ENCODE measurements at regions not wholly inside any gene's neighbourhood (a gene's known extent, or its start where the extent isn't known, plus 50 kb on each side); places are given as distances from the start of the nearest gene placed in this dataset.

GRCh38 chr10:128281861-128282260 lies 155.6 kb upstream of the MKI67 start:
- H3K4me1 ChIP-seq (ENCODE audit: insufficient read depth, poor library complexity, severe bottlenecking), result peaks cover 3% of the 10 kb centered on the region
- TF ChIP-seq CTCF (IDR thresholded peaks at IDR 0.05; ENCODE audit: poor library complexity, severe bottlenecking), result no peak
- no peak overlapping the region for H3K4me3 ChIP-seq (ENCODE audit: severe bottlenecking)
- no peaks in the 10 kb centered on the region for H3K9me3 ChIP-seq (ENCODE audit: severe bottlenecking)
- H3K27me3 ChIP-seq (ENCODE audit: insufficient read depth, poor library complexity, severe bottlenecking), result peaks cover 7% of the 10 kb centered on the region
- H3K27ac ChIP-seq (ENCODE audit: poor library complexity, severe bottlenecking), result no peak overlapping the region
- DNase-seq (ENCODE audit: low spot score) (no peak), ATAC-seq (ENCODE audit: low read depth) (no peak)
- H3K36me3 ChIP-seq (ENCODE audit: low read depth), result no peaks in the 10 kb centered on the region

GRCh38 chr10:128286141-128286761 lies 160.0 kb upstream of the MKI67 start:
- H3K4me3 ChIP-seq (ENCODE audit: severe bottlenecking), result no peak overlapping the region
- no peaks in the 10 kb centered on the region for H3K4me1 ChIP-seq (ENCODE audit: insufficient read depth, poor library complexity, severe bottlenecking)
- H3K27me3 ChIP-seq (ENCODE audit: insufficient read depth, poor library complexity, severe bottlenecking), result peaks cover 18% of the 10 kb centered on the region
- no peak for DNase-seq (ENCODE audit: low spot score)
- H3K9me3 ChIP-seq (ENCODE audit: severe bottlenecking), result no peaks in the 10 kb centered on the region
- TF ChIP-seq CTCF (IDR thresholded peaks at IDR 0.05; ENCODE audit: poor library complexity, severe bottlenecking), result no peak
- H3K36me3 ChIP-seq (ENCODE audit: low read depth), result no peaks in the 10 kb centered on the region
- ATAC-seq (ENCODE audit: low read depth), result no peak; the same call in 2 of the 3 replicates
- no peak overlapping the region for H3K27ac ChIP-seq (ENCODE audit: poor library complexity, severe bottlenecking)

- H3K4me1 ChIP-seq (ENCODE audit: insufficient read depth, poor library complexity, severe bottlenecking), result no peaks in the 10 kb centered on the region
- H3K27ac ChIP-seq (ENCODE audit: poor library complexity, severe bottlenecking), result no peak overlapping the region
- H3K27me3 ChIP-seq (ENCODE audit: insufficient read depth, poor library complexity, severe bottlenecking), result peaks cover 18% of the 10 kb centered on the region
- H3K9me3 ChIP-seq (ENCODE audit: severe bottlenecking), result no peaks in the 10 kb centered on the region
- TF ChIP-seq CTCF (IDR thresholded peaks at IDR 0.05; ENCODE audit: poor library complexity, severe bottlenecking), result no peak
- no peak for ATAC-seq (ENCODE audit: low read depth)
- H3K36me3 ChIP-seq (ENCODE audit: low read depth), result no peaks in the 10 kb centered on the region
- DNase-seq (ENCODE audit: low spot score), result no peak
- no peak overlapping the region for H3K4me3 ChIP-seq (ENCODE audit: severe bottlenecking)
Measured at GRCh38 chr10:128286762-128287500, 160.7 kb upstream of the MKI67 start.

- no peaks in the 10 kb centered on the region for H3K4me1 ChIP-seq (ENCODE audit: insufficient read depth, poor library complexity, severe bottlenecking)
- H3K27ac ChIP-seq (ENCODE audit: poor library complexity, severe bottlenecking), result no peak overlapping the region
- DNase-seq (ENCODE audit: low spot score) (no peak), ATAC-seq (ENCODE audit: low read depth) (no peak)
- peaks cover 18% of the 10 kb centered on the region for H3K27me3 ChIP-seq (ENCODE audit: insufficient read depth, poor library complexity, severe bottlenecking)
- TF ChIP-seq CTCF (IDR thresholded peaks at IDR 0.05; ENCODE audit: poor library complexity, severe bottlenecking), result no peak
- H3K36me3 ChIP-seq (ENCODE audit: low read depth), result no peaks in the 10 kb centered on the region
- no peak overlapping the region for H3K4me3 ChIP-seq (ENCODE audit: severe bottlenecking)
- H3K9me3 ChIP-seq (ENCODE audit: severe bottlenecking), result no peaks in the 10 kb centered on the region
Measured at GRCh38 chr10:128287921-128288320, 161.7 kb upstream of the MKI67 start.

GRCh38 chr10:128289621-128290020 lies 163.4 kb upstream of the MKI67 start:
- no peak overlapping the region for H3K27ac ChIP-seq (ENCODE audit: poor library complexity, severe bottlenecking)
- DNase-seq (ENCODE audit: low spot score) (no peak), ATAC-seq (ENCODE audit: low read depth) (no peak)
- no peaks in the 10 kb centered on the region for H3K36me3 ChIP-seq (ENCODE audit: low read depth)
- no peaks in the 10 kb centered on the region for H3K4me1 ChIP-seq (ENCODE audit: insufficient read depth, poor library complexity, severe bottlenecking)
- no peak overlapping the region for H3K4me3 ChIP-seq (ENCODE audit: severe bottlenecking)
- peaks cover 18% of the 10 kb centered on the region for H3K27me3 ChIP-seq (ENCODE audit: insufficient read depth, poor library complexity, severe bottlenecking)
- no peak for TF ChIP-seq CTCF (IDR thresholded peaks at IDR 0.05; ENCODE audit: poor library complexity, severe bottlenecking)
- no peaks in the 10 kb centered on the region for H3K9me3 ChIP-seq (ENCODE audit: severe bottlenecking)

Data from RWPE2 (cell line).